DMS79 (cell line): ENCODE measurements at regions not wholly inside any gene's neighbourhood (a gene's known extent, or its start where the extent isn't known, plus 50 kb on each side); places are given as distances from the start of the nearest gene placed in this dataset.

Experiments
- DNase-seq: peaks from one replicate; lab custom pipeline; 2025; lab: John Stamatoyannopoulos, UW

DNA sequence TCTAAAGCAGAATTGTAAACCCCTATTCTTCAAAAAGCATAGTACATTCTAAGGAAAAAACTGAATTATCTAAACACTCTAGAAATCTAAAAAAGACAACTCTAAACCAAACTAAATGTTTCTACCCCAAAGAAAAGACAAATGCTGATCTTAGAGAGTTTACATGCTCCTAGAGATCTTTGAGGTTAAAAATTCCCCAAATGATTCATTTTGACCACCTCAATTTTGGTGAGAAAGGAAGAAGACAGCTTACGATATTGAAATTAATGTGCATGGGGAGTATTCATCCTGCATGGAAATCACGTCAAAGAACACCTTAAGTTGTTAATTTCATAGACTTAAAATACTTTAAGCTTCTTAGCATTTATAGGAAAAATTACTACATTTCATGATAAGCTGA, 377.8 kb upstream of the RUNX1 start:
- no peak for DNase-seq

DNA sequence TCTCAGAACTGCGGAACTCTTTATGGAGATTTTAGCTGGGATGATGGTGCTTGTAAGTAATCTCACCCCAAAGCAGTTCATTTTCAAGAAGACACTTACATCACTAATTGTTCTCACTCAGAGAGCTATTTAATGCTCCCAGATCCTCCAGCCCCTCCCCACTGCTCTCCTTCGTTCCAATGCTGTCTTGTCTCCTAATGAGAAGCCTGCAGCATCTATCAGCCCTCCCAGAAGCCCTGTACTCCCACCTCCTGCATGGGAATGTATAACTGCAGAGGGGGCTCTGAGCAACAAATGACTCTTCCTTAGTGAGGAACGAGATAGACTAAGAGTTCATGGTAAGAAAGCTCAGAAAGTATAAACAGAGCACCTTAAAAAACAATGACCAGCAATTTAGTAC, 377.4 kb upstream of the RUNX1 start:
- DNase-seq: no peak

DNA sequence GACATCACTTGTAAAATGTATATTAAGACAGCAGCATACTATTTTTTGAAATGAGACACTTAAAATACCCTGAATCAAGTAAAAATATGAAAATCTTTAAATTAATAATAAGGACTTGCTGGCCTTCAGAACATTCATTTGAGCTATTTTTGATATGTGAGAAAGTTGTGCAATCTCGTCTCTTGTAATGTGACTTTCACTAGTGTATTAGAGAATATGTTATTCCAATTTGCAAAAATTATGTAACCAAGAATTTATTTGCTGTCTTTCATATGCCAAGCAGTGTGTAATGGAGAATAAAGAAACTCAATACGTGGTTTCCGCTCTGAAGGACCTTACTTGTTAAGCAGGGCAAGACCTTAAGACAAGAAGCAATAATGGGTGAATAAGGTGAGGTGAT, 375.0 kb upstream of the RUNX1 start:
- DNase-seq: no peak

DNA sequence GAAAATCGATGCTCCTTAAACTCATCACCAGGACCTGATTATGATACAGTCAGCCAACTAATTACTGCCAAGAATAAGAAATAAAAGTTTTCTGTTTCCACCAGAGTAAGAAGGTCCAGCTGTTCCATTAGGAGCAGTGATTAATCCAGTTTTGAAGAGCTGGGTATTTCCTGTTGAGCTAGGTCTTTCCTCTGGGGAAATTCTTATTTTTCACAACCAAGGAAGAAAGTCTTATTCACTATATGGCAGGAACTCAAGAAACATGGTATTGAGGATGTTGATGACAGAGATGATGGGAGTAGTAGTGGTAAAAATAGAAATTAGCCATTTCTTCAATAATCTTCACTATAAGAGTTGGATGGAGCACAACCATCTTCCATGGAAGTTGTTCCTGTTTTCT, 374.6 kb upstream of the RUNX1 start:
- DNase-seq: no peak

DNA sequence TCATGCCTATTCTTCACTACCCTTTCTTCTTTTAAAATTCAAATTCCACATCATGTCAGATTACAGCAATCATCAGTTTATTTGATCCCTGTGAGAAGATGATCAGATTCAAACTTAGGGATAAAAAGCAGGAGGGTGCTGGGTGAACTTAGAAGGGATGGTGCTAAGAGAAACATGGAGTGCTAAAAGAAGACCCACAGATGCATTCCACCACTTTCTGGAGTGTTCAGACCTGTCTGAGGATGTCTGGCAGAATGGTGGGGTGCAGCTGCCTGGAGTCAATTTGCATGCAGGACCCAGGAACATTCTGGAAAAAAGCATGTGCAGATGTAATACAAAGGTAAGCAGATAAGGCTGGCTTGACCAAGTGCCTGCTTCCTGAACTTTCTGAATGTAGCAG, 372.9 kb upstream of the RUNX1 start:
- no peak for DNase-seq

DNA sequence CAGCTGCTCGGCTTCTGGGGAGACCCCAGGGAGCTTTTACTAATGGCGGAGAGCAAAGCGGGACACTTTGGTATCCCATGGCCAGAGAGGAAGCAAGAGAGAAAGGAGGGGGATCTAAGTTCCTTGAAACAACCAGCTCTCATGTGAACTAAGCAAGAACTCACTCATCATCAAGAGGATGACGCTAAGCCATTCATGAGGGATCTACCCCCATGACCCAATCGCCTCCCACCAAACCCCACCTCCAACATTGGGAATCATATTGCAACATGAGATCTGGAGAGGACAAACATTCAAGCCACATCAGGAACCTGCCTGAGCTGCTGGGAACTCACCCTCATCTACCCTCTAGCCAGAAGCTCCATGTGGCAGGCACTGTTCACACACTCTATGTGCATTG, 372.1 kb upstream of the RUNX1 start:
- no peak for DNase-seq

DNA sequence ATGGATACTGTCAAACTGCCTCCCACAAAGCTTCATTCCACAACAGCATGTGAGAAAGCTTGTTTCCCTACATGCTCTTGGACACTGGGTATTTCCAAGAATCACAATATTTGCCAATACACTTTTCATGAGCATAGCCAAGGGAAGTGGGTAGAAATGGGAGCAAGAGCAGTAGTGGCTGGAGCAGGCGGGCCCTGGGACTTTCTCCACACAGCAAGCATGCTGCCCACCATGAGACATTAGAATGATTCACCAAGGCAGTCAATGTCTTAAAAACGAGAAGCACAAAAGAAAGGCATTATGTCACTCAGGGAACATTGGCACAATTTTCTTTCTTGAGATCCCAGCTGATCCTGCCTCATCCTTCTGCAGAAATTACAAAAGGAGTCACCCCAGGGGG, 371.6 kb upstream of the RUNX1 start:
- no peak for DNase-seq

DNA sequence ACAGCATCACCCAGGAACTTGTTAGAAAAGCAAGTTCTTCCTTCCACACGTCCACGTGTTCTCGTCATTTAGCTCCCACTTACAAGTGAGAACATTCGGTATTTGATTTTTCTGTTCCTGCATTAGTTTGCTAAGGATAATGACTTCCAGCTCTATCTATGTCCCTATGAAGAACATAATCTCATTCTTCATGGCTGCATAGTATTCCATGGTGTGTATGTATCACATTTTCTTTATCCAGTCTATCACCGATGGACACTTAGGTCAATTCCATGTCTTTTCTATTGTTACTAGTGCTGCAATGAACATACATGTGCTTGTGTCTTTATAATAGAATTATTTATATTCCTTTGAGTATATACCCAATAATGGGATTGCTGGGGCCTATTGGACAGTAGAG, 368.7 kb upstream of the RUNX1 start:
- DNase-seq: no peak

DNA sequence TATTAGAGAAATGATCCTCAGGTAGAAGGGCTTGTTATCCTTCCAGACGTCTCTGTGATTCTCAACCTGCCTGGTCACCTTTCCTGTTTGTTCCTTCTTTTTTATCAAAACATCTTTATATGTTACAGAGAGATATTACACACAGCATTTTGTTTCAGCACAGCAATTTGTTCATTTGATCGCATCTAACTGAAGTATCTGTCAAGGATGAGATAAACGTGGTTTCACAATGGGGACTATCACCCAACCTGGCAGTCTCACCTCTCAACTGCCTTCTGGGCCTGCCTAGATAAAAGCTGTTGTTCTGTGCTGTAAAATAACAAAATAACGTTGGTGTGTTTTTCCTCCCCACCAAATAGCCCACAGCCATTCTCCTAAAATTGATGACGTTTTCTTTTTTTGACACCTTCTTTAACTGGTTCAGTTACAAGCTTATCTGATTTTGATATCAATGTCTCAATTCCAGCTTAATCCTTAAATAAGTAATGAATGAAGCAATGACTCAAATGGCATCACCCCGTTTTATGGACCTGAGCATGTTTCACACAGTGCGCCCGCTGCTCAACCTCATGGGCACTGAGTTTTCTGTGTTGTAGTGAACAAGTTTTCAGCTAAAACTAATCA, 367.9 kb upstream of the RUNX1 start:
- no peak for DNase-seq

DNA sequence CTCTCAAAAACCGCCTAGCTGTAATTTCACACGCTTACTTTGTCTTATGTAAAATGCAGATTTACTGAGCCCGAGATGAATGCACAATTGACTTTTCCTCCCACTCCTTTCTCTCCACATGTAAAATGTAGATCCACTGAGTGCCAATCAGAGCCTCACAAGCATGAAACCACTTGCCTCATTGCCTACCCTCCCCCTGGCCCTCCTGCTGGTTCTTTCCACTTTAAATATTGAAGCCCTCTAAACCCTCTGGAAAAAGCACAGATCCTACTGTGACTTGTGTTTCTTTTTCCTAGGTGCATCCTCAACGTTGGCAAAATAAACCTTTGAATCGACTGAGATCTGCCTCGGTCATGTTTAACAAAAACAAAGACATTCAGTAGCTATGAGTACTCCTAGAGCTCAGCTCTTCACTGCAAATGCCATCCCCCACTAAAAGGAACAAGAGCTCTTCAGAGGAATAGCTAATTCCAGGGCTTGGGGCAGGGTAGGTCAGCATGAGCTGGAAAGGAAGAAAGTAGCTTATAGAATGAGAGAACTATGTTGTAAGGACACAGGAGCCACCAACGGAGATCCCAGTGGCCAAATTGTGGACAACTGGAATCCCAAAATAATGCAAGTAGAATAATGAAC, 365.5 kb upstream of the RUNX1 start:
- no peak for DNase-seq

DNA sequence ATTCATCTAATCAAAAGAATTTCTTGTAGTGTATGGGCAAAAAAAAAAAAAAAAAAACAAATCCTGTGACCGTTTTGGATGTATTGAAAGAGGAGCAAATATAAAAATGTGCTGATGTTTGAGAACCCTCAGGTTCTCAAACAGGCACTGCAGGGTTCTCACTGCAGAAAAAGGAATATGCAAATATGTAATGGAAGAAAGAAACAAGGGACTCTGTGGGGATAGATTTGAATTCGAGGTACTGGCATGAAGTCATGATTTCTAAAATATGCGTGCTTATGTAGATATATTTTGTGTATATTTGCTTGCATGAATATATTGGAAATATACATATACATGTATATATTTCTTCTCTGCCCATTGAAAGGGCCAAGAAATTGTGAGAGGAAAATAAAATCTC, 365.0 kb upstream of the RUNX1 start:
- no peak for DNase-seq

DNA sequence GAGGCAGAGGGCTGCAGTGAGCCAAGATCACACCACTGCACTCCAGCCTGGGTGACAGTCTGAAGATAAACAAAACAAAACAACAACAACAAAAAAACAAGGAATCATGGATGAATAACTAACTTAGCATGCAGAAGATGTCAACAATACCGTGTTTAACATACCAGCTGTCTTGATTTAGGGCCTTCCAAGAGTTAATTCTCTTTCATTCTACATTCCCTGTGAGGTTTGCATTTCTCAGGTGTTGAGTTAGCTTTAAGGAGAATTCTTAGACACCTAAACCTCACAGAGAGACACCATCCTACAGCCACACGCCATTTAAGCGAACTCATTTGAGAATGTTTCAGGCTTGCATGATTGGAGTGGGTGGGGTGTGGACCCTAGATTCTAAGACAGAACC, 363.1 kb upstream of the RUNX1 start:
- DNase-seq: no peak

DNA sequence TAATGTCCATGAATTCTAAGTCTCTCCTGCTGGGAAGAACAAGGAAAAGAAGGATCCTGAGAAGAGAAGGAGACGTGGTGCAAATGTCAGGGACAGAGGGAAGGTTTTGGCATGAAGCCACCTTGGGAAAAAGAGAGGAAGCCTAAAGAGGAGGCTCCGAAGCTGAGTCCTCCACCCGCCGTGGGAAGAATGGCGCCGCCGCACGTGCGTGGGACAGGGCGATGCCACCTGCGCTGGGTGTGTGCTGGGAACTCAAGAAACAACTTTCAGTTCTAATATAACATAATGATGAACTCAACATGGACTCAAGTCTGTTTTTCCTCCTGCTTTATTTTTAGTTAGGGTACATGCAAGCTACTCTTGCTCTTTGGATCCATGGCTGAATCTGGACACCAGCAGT, 362.3 kb upstream of the RUNX1 start:
- no peak for DNase-seq

DNA sequence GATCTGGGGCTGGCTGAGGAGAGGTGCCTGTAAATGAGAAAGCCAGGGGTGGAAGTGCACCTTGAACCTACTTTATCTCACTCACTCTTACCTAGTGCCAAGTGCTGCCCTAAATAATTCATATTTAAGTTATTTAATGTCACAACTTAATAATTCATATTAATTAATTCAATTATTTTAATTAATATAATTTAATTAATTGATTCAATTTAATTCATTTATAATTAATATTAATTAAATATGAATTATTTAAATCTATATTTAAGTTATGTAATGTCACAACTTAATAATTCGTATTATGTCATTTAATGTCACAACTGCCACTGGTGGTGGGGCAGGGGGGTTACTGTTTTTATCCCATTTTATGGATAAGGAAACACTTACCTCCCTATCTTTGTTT, 361.6 kb upstream of the RUNX1 start:
- no peak for DNase-seq

DNA sequence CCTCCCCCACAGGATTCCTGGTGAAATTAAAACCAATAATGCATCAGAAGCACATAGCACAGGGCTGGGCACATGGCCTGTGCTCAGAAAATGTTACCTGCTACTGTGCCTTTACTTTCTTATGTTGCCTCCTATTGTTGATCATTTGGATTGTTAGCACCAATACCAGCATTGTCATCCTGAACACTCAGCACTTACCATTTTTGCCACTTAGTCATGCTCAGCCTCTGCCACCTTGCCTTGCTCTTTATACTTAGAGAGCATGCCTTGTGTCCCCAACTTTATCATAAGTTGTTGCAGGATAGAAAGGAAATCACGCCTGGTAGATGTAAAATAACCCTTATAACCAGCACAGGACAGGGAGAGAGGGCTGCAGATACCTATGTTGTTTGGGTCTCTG, 361.0 kb upstream of the RUNX1 start:
- DNase-seq: no peak

DNA sequence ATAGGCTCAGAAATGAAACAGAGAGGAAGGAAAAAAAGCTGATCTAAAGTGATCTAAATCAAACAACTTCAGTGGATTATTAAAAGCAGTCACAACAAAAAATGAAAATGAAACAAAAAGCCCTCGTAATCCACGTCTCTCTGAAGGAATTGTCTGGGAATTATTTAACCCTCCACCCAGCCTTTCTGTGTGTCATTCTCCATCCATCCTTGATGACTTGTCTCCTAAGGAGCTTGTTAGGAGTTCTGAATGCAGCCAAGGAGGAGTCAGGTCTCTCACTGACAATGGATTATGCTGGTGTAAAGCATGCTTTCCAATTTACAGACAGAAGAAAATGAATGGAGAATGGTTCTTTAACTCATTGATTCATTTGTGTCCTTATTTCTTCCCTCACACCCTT, 359.3 kb upstream of the RUNX1 start:
- DNase-seq: no peak

DNA sequence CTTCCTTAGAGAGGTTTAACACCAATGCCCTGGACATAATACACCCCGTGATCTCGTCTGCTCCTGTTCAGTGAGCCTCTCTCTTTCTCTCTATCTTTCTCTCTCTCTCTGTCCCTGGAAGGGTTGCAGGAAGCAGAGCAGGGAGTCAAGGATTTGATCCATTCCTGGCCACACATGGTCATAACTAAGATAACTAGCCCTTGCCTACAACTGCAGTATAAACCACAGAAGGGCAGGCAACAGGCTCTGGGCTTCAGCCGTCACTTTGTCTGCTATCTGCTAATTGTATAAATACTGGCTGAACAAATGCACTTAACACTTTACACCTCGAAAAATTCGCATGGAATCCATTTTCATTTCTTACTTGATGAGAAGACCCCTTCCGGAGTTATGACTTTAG, 357.5 kb upstream of the RUNX1 start:
- DNase-seq: no peak

DNA sequence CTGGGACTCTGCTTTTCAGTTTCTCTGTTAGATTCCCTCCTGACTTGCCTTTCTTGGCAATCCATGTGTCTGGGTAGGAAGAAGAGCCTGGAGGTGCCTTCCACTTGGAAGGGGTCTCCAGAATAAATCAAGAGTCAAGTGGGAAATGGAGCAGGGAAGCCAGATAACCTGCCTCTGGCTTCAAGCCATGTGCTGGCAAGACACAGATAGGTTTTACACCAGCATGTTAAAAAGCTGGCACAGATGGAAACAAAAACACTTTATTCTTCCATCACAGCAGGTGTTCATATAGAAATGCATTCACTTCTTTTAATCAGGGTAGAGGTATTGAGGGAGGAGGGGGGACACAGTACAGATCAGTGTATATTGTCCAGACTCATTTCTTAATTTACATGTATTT, 356.9 kb upstream of the RUNX1 start:
- peak; percentile 84 for DNase-seq

DNA sequence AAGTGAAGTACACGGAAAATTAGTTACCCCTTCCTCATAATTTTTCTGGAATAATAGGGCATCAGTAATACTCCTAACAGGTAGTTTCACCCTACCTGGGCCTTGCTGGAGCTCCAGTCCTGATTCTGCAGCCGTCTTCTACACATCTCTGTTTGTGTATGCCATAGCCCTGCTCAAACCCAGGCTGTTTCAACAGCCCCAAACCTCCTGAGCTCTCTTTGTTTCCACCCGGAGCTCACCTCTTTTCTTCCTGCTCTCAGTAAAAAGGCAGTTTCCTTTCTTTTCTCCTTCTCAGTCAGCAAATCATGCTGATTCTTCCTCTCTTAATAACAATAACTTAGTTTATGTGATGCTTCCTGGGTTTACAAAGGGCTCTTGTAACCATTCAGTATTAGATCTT, 355.1 kb upstream of the RUNX1 start:
- DNase-seq: no peak

DNA sequence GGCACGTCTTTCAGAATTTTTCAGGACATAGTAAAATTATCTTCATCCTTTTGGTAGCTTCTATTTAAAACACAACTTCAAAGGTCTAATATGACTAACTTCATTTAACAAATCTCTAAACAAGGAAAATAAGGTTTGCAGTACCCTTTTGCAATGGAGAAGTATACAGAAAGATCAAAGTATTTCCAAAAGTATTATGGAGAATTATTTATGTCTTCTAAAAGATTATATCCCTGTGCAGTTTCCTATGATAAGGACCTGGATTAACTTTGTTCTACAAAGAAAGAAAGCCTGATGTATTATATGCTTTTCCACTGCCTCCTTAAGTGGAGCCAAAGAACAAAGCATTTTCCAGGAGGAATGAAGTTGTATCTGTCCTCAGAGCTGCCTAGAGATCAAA, 353.0 kb upstream of the RUNX1 start:
- DNase-seq: no peak

DNA sequence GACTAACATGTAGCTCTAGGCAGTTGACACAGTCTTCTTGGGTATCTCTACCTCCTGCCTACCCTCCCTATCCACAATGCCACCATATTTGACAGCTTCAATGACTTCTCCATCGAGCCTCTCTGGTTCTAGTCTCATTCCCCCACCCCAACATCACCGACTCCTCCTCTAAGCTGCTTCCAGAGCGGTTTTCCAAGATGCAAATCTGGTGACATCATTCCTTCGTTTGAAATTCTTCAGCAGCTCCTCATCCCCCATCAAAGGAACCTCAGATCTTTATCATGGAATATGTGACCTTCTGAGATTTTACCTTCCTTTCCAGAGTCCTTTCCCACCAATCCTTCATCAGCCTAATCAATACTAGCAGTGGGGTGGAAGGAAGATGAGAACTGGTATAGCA, 352.4 kb upstream of the RUNX1 start:
- DNase-seq: no peak

DNA sequence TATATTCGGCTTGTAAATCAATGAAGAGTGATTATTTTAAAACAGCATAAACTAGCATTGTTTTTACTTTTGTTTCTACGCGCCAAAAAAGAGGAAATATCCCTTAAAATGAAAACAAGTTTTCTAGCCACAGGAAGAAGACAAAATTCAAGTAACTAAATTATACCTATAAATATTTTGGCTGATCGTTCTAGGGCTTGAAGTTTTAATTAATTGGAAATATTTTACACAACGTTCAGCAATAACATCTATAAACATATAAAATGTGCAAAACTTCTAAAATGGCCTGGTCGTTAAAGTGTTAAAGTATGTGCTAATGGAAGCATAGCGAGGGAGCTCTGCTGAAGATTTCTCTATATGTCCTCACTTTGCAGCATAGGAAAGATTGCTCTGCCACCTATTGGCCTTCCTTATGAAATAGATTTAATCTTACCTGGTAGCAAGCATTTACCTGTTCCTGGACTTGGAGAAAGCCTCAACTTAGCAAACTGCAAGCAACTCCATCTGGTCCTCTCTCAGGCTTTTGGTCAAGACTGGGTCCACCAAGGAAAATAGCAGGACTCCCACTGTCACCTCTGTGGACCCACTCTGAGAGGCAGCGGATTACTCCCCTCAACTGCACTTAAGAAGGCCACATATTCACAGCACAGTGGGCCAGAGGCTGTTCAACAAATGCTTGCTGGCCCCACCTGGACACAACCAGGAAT, 351.3 kb upstream of the RUNX1 start:
- DNase-seq: peak; percentile 50

DNA sequence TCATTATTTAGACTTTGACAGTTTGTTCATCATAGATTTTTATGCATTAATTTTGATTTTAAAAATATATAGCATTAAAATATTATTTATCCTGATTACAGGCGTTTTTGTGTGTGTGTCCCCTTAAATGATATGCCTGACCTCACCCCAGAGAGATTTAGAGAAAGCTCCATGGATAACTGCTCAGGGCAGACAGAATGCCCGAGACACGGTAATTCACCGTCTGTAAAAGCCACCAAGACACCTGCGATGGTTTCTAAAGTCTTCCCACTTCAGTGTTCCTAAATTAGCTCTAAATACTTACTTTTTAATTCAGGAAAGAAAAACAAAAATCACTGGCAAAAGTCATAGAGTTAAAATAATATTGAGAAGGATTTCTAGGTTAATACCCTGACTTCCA, 350.6 kb upstream of the RUNX1 start:
- peak; percentile 9 for DNase-seq

DNA sequence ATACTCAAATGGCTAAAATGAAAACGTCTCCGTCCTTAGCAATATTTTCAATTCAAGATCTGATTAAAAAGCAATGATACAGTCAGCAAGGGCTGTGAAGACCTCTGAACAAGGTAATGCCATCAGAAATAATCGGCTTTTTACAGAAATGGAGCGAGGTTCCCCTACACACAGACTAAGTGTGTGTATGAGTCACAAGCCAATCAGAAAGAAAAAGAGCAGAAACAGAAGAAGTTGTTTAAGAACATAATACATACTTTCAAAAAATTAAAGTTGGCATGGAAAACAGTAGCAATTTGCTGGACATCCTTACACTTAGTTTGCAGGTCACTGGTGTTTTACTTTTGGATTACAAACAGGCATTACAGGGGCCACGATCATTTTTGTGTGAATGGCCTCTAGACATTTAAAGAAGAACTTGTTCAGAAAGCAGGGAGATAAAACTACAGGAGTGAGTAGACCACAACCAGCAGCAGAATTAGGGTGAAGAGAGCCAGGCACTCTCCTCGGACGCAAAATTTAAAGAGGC, 350.0 kb upstream of the RUNX1 start:
- no peak for DNase-seq
